ENCODE measurements at regions not wholly inside any gene's neighbourhood (a gene's known extent, or its start where the extent isn't known, plus 50 kb on each side); places are given as distances from the start of the nearest gene placed in this dataset.
"Not testable (repeated sequence)": the region's sequence is repeated elsewhere in the genome, so short reads cannot be mapped to it uniquely, and the experiment has no call there.

- intact Hi-C loops (cut with micrococcal nuclease; ENCODE audit: unreplicated experiment) = no loop called here
These were observed 578.4 kb downstream of the SLCO4C1 start for GRCh38 chr5:101717721-101718120.

GRCh38 chr5:101716941-101717340 is 579.1 kb downstream of the SLCO4C1 start:
- Histone ChIP-seq H3K9me3 (ENCODE audit: control insufficient read depth, insufficient read depth, low read depth, low read length) (no peaks in the 10 kb centered on the region), H3K36me3 (ENCODE audit: control insufficient read depth, insufficient read depth, low read length) (no peaks in the 10 kb centered on the region), H3K27me3 (ENCODE audit: control insufficient read depth, insufficient read depth, low read length) (no peaks in the 10 kb centered on the region), H3K4me1 (ENCODE audit: control insufficient read depth, insufficient read depth, low read length) (no peaks in the 10 kb centered on the region), H3K27ac (ENCODE audit: low read length) (no peak overlapping the region), H3K4me3 (ENCODE audit: low read depth in 2 of 2, low read length in 2 of 2) (no peak overlapping the region)
- intact Hi-C loops (cut with micrococcal nuclease; ENCODE audit: unreplicated experiment) = no loop called here
- POLR2A ChIA-PET = no interaction called here
- CTCF ChIA-PET = no interaction called here
- no peak for ATAC-seq
- in situ Hi-C loops (cut with HindIII; ENCODE audit: low pct_unique_long_range_greater_than_20kb, low sequenced_read_pairs) = no loop called here
- BruUV-seq (replicated peaks) = no TSS peak
- DNase-seq (ENCODE audit: low read depth, low spot score) = no peak
- TF ChIP-seq REST (IDR thresholded peaks at IDR 0.05; ENCODE audit: insufficient read depth in 1 of 2, low read depth in 2 of 2, low read length in 1 of 2) (no peak), TCF7L2 (IDR thresholded peaks at IDR 0.05; ENCODE audit: low read depth, low read length) (no peak), CTCF (IDR thresholded peaks at IDR 0.05) (no peak), POLR2AphosphoS5 (IDR thresholded peaks at IDR 0.05; ENCODE audit: low read depth, low read length) (no peak), SIN3A (IDR thresholded peaks at IDR 0.05; ENCODE audit: borderline replicate concordance, insufficient read depth, low read depth, low read length) (no peak)

More at GRCh38 chr5:101717721-101718120, 578.4 kb downstream of the SLCO4C1 start:
- BruUV-seq (replicated peaks) = no TSS peak
- Histone ChIP-seq H3K9me3 (ENCODE audit: control insufficient read depth, insufficient read depth, low read depth, low read length) (no peaks in the 10 kb centered on the region), H3K36me3 (ENCODE audit: control insufficient read depth, insufficient read depth, low read length) (no peaks in the 10 kb centered on the region), H3K27me3 (ENCODE audit: control insufficient read depth, insufficient read depth, low read length) (no peaks in the 10 kb centered on the region), H3K27ac (ENCODE audit: low read length) (no peak overlapping the region), H3K4me1 (ENCODE audit: control insufficient read depth, insufficient read depth, low read length) (no peaks in the 10 kb centered on the region), H3K4me3 (ENCODE audit: low read depth in 2 of 2, low read length in 2 of 2) (no peak overlapping the region)
- no peak for ATAC-seq
- in situ Hi-C loops (cut with HindIII; ENCODE audit: low pct_unique_long_range_greater_than_20kb, low sequenced_read_pairs) = no loop called here
- no peak for DNase-seq (ENCODE audit: low read depth, low spot score)
- TF ChIP-seq SIN3A (IDR thresholded peaks at IDR 0.05; ENCODE audit: borderline replicate concordance, insufficient read depth, low read depth, low read length) (no peak), POLR2AphosphoS5 (IDR thresholded peaks at IDR 0.05; ENCODE audit: low read depth, low read length) (no peak), TCF7L2 (IDR thresholded peaks at IDR 0.05; ENCODE audit: low read depth, low read length) (no peak), REST (IDR thresholded peaks at IDR 0.05; ENCODE audit: insufficient read depth in 1 of 2, low read depth in 2 of 2, low read length in 1 of 2) (no peak)
- CTCF ChIA-PET = no interaction called here
- POLR2A ChIA-PET = no interaction called here

GRCh38 chr5:101715790-101716189 is 580.3 kb downstream of the SLCO4C1 start:
- DNase-seq (ENCODE audit: low read depth, low spot score); intact Hi-C loops (cut with micrococcal nuclease; ENCODE audit: unreplicated experiment); POLR2A ChIA-PET; CTCF ChIA-PET; H3K9me3 ChIP-seq (ENCODE audit: control insufficient read depth, insufficient read depth, low read depth, low read length); H3K27me3 ChIP-seq (ENCODE audit: control insufficient read depth, insufficient read depth, low read length); BruUV-seq (replicated peaks); H3K4me1 ChIP-seq (ENCODE audit: control insufficient read depth, insufficient read depth, low read length); H3K4me3 ChIP-seq (ENCODE audit: low read depth in 2 of 2, low read length in 2 of 2); H3K27ac ChIP-seq (ENCODE audit: low read length); ATAC-seq; in situ Hi-C loops (cut with HindIII; ENCODE audit: low pct_unique_long_range_greater_than_20kb, low sequenced_read_pairs); H3K36me3 ChIP-seq (ENCODE audit: control insufficient read depth, insufficient read depth, low read length): not testable (repeated sequence)
